Mucosa of descending colon (tissue), 3 donors: ENCODE measurements at regions not wholly inside any gene's neighbourhood (a gene's known extent, or its start where the extent isn't known, plus 50 kb on each side); places are given as distances from the start of the nearest gene placed in this dataset.
"Not testable (repeated sequence)": the region's sequence is repeated elsewhere in the genome, so short reads cannot be mapped to it uniquely, and the experiment has no call there.

ENCODE experiments used
- ATAC-seq: fragments of 200-7000 bp; cut with Tn5 transposase; one replicate; pipeline ENCODE4 v1.9.1; 2020; ENCODE audit warnings: mild to moderate bottlenecking, moderate library complexity
- DNase-seq, 3 donors: peaks; one replicate each; pipeline ENCODE4 v3.0.0-alpha.2; 2020
- H3K36me3 ChIP-seq: fragments of 200-600 bp; one replicate; pipeline ENCODE4 v1.8.0; 2021; ENCODE audit warnings: low read depth, mild to moderate bottlenecking
- H3K4me1 ChIP-seq: fragments of 200-600 bp; one replicate; pipeline ENCODE4 v1.8.0; 2021; ENCODE audit warnings: low read depth, mild to moderate bottlenecking
- H3K4me3 ChIP-seq: fragments of 200-600 bp; one replicate; pipeline ENCODE4 v1.8.0; 2021; ENCODE audit warnings: mild to moderate bottlenecking
- H3K9me3 ChIP-seq: fragments of 200-600 bp; one replicate; pipeline ENCODE4 v1.8.0; 2021; ENCODE audit warnings: mild to moderate bottlenecking
- CTCF ChIP-seq: fragments of 200-600 bp; IDR thresholded peaks from one replicate; pipeline ENCODE4 v1.8.0; 2022; ENCODE audit warnings: antibody characterized with exemption, mild to moderate bottlenecking
- intact Hi-C, 2 donors: fragments of 100-400 bp; cut with DNase I in 1 of 2; cut with micrococcal nuclease in 1 of 2; formaldehyde crosslinking; loops; one replicate each; pipeline versions ENCODE4 v1.11.0 to v1.11.1; 2022; cut with DNase I, micrococcal nuclease
- donor health status: DM: no; HTN: no; CAD: no; lungs with moderate emphysema.
- donor health status: DM: no; HTN: no; CAD: no.
- donor health status: DM: no; HTN: yes; CAD: no.

DNA sequence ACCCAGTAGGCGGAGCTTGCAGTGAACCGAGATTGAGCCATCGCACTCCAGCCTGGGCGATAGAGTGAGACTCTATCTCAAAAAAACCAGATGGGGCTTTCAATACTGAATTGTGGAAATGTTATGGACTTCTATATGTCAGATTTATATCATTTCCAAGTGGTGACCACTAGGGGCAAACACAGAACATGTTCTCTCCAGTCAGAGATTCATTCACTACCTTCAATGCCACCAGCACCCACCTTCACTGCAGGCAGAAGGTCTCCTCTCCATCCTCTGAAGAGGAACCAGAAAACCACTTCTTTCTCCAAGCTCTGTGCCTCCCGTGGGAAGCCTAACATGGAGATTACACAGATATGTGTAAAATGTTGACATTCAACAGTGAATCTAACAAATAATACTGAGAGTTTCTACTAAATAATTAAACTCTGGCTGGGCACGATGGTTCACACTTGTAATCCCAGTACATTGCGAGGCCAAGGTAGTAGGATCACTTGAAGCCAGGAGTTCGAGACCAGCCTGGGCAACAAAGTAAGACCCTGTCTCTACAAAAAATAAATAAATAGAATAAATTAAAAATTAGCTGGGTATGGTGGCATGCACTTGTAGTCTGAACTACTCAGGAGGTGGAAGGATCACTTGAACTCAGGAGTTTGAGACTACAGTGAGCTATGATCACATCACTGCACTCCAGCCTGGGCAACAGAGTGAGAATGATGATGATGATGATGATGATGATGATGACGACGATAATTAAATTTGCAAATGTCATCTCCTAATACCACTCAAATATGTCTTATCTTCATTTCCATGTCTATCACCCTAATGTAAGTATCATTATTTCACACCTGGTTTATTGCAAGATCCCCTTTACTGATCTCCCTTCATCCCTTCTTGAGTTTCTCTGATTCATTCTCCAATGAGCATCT is 151.1 kb downstream of the ZNF281 start:
- ATAC-seq (peak; percentile 42), DNase-seq (no peak)
- Histone ChIP-seq H3K9me3 (no peaks in the 10 kb centered on the region), H3K36me3 (no peaks in the 10 kb centered on the region), H3K4me1 (no peaks in the 10 kb centered on the region), H3K4me3 (no peak overlapping the region)
- no peak for TF ChIP-seq CTCF
- intact Hi-C loops, result no loop called here

DNA sequence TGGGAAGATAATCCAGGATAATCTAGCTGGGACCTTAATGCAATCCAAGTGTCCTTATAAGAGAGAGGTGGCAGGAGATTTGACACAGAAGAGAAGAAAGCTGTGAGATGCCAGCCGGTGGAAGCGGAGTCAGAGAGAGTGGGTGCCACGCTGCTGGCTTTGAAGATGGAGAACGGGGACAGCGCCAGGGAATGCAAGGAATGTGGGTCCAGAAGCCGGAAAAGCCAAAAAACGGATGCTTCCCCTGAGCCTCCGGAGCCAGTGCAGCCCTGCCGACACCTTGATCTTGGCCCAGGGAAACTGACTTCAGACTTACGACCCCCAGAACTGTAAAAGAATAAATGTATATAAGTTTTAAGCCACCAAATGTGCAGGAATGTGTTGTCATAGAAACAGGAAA is 152.6 kb downstream of the ZNF281 start:
- Histone ChIP-seq H3K4me3 (no peak overlapping the region), H3K4me1 (no peaks in the 10 kb centered on the region), H3K36me3 (no peaks in the 10 kb centered on the region), H3K9me3 (no peaks in the 10 kb centered on the region)
- DNase-seq, result no peak
- TF ChIP-seq CTCF, result no peak
- intact Hi-C loops, result no loop called here
- no peak for ATAC-seq

- H3K9me3 ChIP-seq, H3K4me1 ChIP-seq, H3K36me3 ChIP-seq, ATAC-seq, intact Hi-C loops, H3K4me3 ChIP-seq, DNase-seq: not testable (repeated sequence)
Observed at GRCh38 chr1:200254602-200255001, 155.2 kb downstream of the ZNF281 start.

DNA sequence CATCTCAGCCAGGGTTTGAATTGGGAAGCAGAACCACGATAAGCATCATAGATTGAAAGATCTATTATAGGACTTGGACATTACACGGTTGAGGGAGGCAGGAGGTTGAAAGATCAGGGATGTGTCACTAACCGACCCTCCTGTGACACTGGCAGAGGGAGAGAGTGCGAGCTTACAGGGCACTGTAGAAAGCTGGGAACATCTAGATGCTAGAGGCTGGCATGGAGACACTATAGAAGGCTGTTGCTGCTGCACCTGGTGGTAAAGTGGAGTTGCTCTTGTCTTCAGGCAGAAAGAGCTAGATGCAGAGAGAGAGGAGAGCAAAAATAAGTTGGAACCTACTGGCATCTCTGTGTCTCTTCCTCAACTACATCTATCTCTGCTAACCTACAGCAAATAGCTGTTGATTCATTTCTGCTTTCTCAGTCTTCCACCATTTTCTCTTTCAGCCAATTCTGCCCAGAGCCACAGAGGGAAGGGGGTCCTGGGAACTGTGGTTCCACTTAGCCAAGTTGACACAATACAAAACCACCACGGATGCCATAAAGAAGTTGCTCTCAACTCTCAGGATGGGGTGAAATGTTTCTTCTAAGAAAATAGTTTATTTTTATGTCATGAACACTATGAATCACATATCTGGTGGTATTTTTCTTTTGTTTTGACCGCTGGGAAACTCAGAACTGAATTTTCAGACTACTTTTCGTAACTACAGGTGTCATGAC is 155.9 kb downstream of the ZNF281 start:
- ATAC-seq (no peak), DNase-seq (no peak)
- Histone ChIP-seq H3K4me3 (no peak overlapping the region), H3K36me3 (no peaks in the 10 kb centered on the region), H3K9me3 (no peaks in the 10 kb centered on the region), H3K4me1 (no peaks in the 10 kb centered on the region)
- TF ChIP-seq CTCF, result no peak
- intact Hi-C loops, result no loop called here

DNA sequence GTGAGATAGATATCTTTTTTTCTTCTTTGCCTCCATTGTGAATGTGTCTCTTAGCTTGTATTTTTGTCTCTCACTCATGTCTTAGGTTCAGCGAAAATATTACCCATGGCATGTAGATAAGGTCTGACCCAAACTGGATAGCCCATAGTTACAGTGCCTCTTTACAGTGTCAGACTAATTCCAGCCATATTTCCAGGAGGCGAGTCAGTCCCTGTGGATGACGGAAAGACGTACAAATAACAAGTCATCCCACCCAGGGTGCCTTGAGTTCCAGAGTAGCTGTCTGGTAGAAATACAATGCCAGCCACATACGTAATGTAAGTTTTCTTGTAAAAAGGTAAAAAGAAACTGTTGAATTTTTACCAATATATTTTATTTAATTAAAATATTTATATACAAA is 157.3 kb downstream of the ZNF281 start:
- Histone ChIP-seq H3K4me3 (no peak overlapping the region), H3K9me3 (no peaks in the 10 kb centered on the region), H3K36me3 (no peaks in the 10 kb centered on the region), H3K4me1 (no peaks in the 10 kb centered on the region)
- ATAC-seq (no peak), DNase-seq (no peak)
- intact Hi-C loops, result no loop called here
- TF ChIP-seq CTCF, result no peak

DNA sequence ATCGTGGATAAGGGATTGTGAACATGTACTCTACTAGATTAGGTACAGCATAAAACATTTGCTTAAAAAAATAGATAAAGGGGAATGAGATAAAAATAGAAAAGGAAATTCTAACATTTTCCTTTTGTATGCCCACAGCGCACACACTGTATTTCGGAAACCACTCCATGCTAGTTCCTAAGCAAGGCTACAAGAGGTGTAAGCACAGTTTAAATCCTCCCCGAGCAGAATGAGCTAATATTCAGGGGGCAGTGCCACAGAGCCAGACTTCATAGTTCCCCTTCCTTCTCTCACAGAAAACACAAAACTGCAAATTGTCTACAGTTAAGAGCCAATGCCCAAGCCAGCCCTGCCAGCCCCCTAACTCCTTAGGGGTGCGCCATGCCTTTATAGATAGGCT is 159.4 kb downstream of the ZNF281 start:
- TF ChIP-seq CTCF, result no peak
- DNase-seq (no peak), ATAC-seq (no peak)
- H3K9me3 ChIP-seq, result no peaks in the 10 kb centered on the region
- intact Hi-C loops, result no loop called here
- H3K4me1 ChIP-seq, result no peaks in the 10 kb centered on the region
- no peak overlapping the region for H3K4me3 ChIP-seq
- no peaks in the 10 kb centered on the region for H3K36me3 ChIP-seq
